Gastroesophageal sphincter (tissue), 4 donors: ENCODE measurements at regions not wholly inside any gene's neighbourhood (a gene's known extent, or its start where the extent isn't known, plus 50 kb on each side); places are given as distances from the start of the nearest gene placed in this dataset.

Source experiments
- ATAC-seq: fragments of 150-250 bp; one replicate; pipeline ENCODE4 v1.9.1; 2016; ENCODE audit warnings: mild to moderate bottlenecking, moderate library complexity
- H3K27ac ChIP-seq, 4 donors: fragments of 200-600 bp; sonication (generic) in 3 of 4; 1 replicate in 3 of 4; 2 replicates in 1 of 4; pipeline ENCODE4 v1.5.1; 2016 to 2019
- H3K27me3 ChIP-seq: fragments of 200-600 bp; sonication (generic); one replicate; pipeline ENCODE4 v1.5.1; 2019
- H3K36me3 ChIP-seq, 2 donors: fragments of 200-600 bp; sonication (generic); one replicate each; pipeline ENCODE4 v1.5.1; 2019; ENCODE audit warnings: control low read depth in 1 of 2
- H3K4me1 ChIP-seq, 3 donors: fragments of 200-600 bp; sonication (generic); 1 replicate in 2 of 3; 2 replicates in 1 of 3; pipeline ENCODE4 v1.5.1; 2016 to 2019; ENCODE audit warnings: control low read depth in 2 of 3
- H3K4me3 ChIP-seq, 2 donors: fragments of 200-600 bp; sonication (generic); one replicate each; pipeline ENCODE4 v1.5.1; 2019; ENCODE audit warnings: mild to moderate bottlenecking in 1 of 2, moderate library complexity in 1 of 2
- H3K9me3 ChIP-seq, 3 donors: fragments of 200-600 bp; sonication (generic); one replicate each; pipeline ENCODE4 v1.5.1; 2017 to 2019; ENCODE audit warnings: control low read depth in 2 of 3
- CTCF ChIP-seq, 4 experiments: fragments of 200-600 bp in 2 of 4; fragments of 450-650 bp in 2 of 4; sonication (generic) in 1 of 4; IDR thresholded peaks; one replicate each; pipeline ENCODE4 v1.5.1; 2017 to 2019; ENCODE audit warnings: antibody characterized with exemption in 4 of 4, mild to moderate bottlenecking in 2 of 4, moderate library complexity in 2 of 4
- EP300 ChIP-seq: sonication (generic); formaldehyde crosslinking; IDR thresholded peaks from one replicate; pipeline ENCODE4 v1.6.1; 2017; ENCODE audit warnings: antibody characterized with exemption, mild to moderate bottlenecking
- POLR2A ChIP-seq, 2 donors: fragments of 450-650 bp; IDR thresholded peaks; one replicate each; pipeline ENCODE4 v1.6.1; 2017; ENCODE audit warnings: antibody characterized with exemption in 2 of 2, mild to moderate bottlenecking in 2 of 2, moderate library complexity in 1 of 2
- POLR2AphosphoS5 ChIP-seq: sonication (generic); formaldehyde crosslinking; IDR thresholded peaks from one replicate; pipeline ENCODE4 v1.6.1; 2017; ENCODE audit warnings: antibody characterized with exemption
- WGBS, 2 donors: methylation state at CpG; one replicate each; pipeline ENCODE4 v1.1.5; 2018; ENCODE audit warnings: low coverage in 1 of 2; 5-methylcytosine and 5-hydroxymethylcytosine counted together

GRCh38 chrX:4787971-4788370 is 1074.5 kb upstream of the PRKX start:
- no peak overlapping the region for H3K4me3 ChIP-seq
- WGBS, 2 donors, result 90 to 100% methylated on average over 1 of the region's 1 CpG
- ATAC-seq, result no peak
- TF ChIP-seq POLR2AphosphoS5 (no peak), POLR2A (IDR thresholded peaks at IDR 0.05) (no peak), EP300 (no peak), CTCF (IDR thresholded peaks at IDR 0.05) (no peak)
- no peaks in the 10 kb centered on the region for H3K36me3 ChIP-seq
- no peaks in the 10 kb centered on the region for H3K27me3 ChIP-seq
- H3K27ac ChIP-seq, result no peak overlapping the region
- no peaks in the 10 kb centered on the region for H3K9me3 ChIP-seq
- no peaks in the 10 kb centered on the region for H3K4me1 ChIP-seq

GRCh38 chrX:4764888-4765287 is 1051.4 kb upstream of the PRKX start:
- Histone ChIP-seq H3K9me3 (no peaks in the 10 kb centered on the region), H3K27ac (no peak overlapping the region), H3K36me3 (no peaks in the 10 kb centered on the region), H3K27me3 (no peaks in the 10 kb centered on the region), H3K4me1 (no peaks in the 10 kb centered on the region), H3K4me3 (no peak overlapping the region)
- TF ChIP-seq CTCF (IDR thresholded peaks at IDR 0.05) (no peak), POLR2A (IDR thresholded peaks at IDR 0.05) (no peak), POLR2AphosphoS5 (no peak), EP300 (no peak)
- WGBS, 2 donors, result 57 to 82% methylated on average over 1 to 2 of the region's 2 CpGs
- no peak for ATAC-seq

GRCh38 chrX:4762196-4762595 is 1048.7 kb upstream of the PRKX start:
- no peak for ATAC-seq
- Histone ChIP-seq H3K4me3 (no peak overlapping the region), H3K4me1 (no peaks in the 10 kb centered on the region), H3K9me3 (no peaks in the 10 kb centered on the region), H3K27ac (no peak overlapping the region), H3K27me3 (no peaks in the 10 kb centered on the region), H3K36me3 (no peaks in the 10 kb centered on the region)
- TF ChIP-seq CTCF (IDR thresholded peaks at IDR 0.05) (no peak), POLR2AphosphoS5 (no peak), EP300 (no peak), POLR2A (IDR thresholded peaks at IDR 0.05) (no peak)
- 95 to 100% methylated on average over 3 of the region's 3 CpGs for WGBS, 2 donors

GRCh38 chrX:4754878-4755604 is 1041.6 kb upstream of the PRKX start:
- ATAC-seq, result no peak
- no peak overlapping the region for H3K27ac ChIP-seq
- H3K4me3 ChIP-seq, result no peak overlapping the region
- H3K4me1 ChIP-seq, result no peaks in the 10 kb centered on the region
- no peaks in the 10 kb centered on the region for H3K27me3 ChIP-seq
- no peaks in the 10 kb centered on the region for H3K36me3 ChIP-seq
- TF ChIP-seq POLR2AphosphoS5 (no peak), EP300 (no peak), CTCF (IDR thresholded peaks at IDR 0.05) (no peak), POLR2A (IDR thresholded peaks at IDR 0.05) (no peak)
- 70 to 72% methylated on average over 7 of the region's 8 CpGs for WGBS, 2 donors
- H3K9me3 ChIP-seq, result no peaks in the 10 kb centered on the region

GRCh38 chrX:4741024-4741423 is 1027.6 kb upstream of the PRKX start:
- H3K36me3 ChIP-seq, result no peaks in the 10 kb centered on the region
- TF ChIP-seq CTCF (IDR thresholded peaks at IDR 0.05) (no peak), EP300 (no peak), POLR2AphosphoS5 (no peak), POLR2A (IDR thresholded peaks at IDR 0.05) (no peak)
- H3K27ac ChIP-seq, result no peak overlapping the region
- H3K4me3 ChIP-seq, result no peak overlapping the region
- no peak for ATAC-seq
- WGBS, 2 donors, result 52 to 64% methylated on average over 4 to 5 of the region's 5 CpGs
- H3K4me1 ChIP-seq, result no peaks in the 10 kb centered on the region
- no peaks in the 10 kb centered on the region for H3K9me3 ChIP-seq
- no peaks in the 10 kb centered on the region for H3K27me3 ChIP-seq
